ENCODE measurements at regions not wholly inside any gene's neighbourhood (a gene's known extent, or its start where the extent isn't known, plus 50 kb on each side); places are given as distances from the start of the nearest gene placed in this dataset.

- no peak for TF ChIP-seq BACH2 (CRISPR knock-in tag; IDR thresholded peaks at IDR 0.05; ENCODE audit: borderline replicate concordance)
- no peak for TF ChIP-seq PATZ1 (CRISPR knock-in tag; IDR thresholded peaks at IDR 0.05; ENCODE audit: borderline replicate concordance)
- no peak for TF ChIP-seq PPARA (CRISPR knock-in tag; IDR thresholded peaks at IDR 0.05; ENCODE audit: borderline replicate concordance)
- no peak for TF ChIP-seq TSHZ2 (CRISPR knock-in tag; IDR thresholded peaks at IDR 0.05)
- TF ChIP-seq ARNTL (CRISPR knock-in tag; IDR thresholded peaks at IDR 0.05; ENCODE audit: borderline replicate concordance, low read depth), result no peak
- no peak for TF ChIP-seq CSDC2 (CRISPR knock-in tag; IDR thresholded peaks at IDR 0.05)
- no peak for TF ChIP-seq TOX (CRISPR knock-in tag; IDR thresholded peaks at IDR 0.05; ENCODE audit: borderline replicate concordance)
- no peak for TF ChIP-seq ZFP3 (CRISPR knock-in tag; IDR thresholded peaks at IDR 0.05)
- no peak for TF ChIP-seq ZNF8 (CRISPR knock-in tag; IDR thresholded peaks at IDR 0.05)
- TF ChIP-seq ESRRG (CRISPR knock-in tag; IDR thresholded peaks at IDR 0.05), result no peak
- no peak for TF ChIP-seq ZFP30 (CRISPR knock-in tag; IDR thresholded peaks at IDR 0.05)
- no peak for TF ChIP-seq TCF4 (CRISPR knock-in tag; IDR thresholded peaks at IDR 0.05; ENCODE audit: borderline replicate concordance)
- ATAC-seq, result no peak
These were observed 60.4 kb downstream of the SMUG1 start for GRCh38 chr12:54128416-54128815.

- no peak for ATAC-seq
- no peak for TF ChIP-seq TOX (CRISPR knock-in tag; IDR thresholded peaks at IDR 0.05; ENCODE audit: borderline replicate concordance)
- TF ChIP-seq ISL1 (CRISPR knock-in tag; IDR thresholded peaks at IDR 0.05), result no peak
- TF ChIP-seq ZNF8 (CRISPR knock-in tag; IDR thresholded peaks at IDR 0.05), result no peak
- TF ChIP-seq RARB (CRISPR knock-in tag; IDR thresholded peaks at IDR 0.05), result no peak
- no peak for TF ChIP-seq OSR1 (CRISPR knock-in tag; IDR thresholded peaks at IDR 0.05)
- TF ChIP-seq ZNF565 (CRISPR knock-in tag; conservative IDR thresholded peaks at IDR 0.05; ENCODE audit: low read depth), result no peak
- no peak for TF ChIP-seq ESRRG (CRISPR knock-in tag; IDR thresholded peaks at IDR 0.05)
- TF ChIP-seq ZFP3 (CRISPR knock-in tag; IDR thresholded peaks at IDR 0.05), result no peak
- TF ChIP-seq TSHZ2 (CRISPR knock-in tag; IDR thresholded peaks at IDR 0.05), result no peak
- TF ChIP-seq ARNTL (CRISPR knock-in tag; IDR thresholded peaks at IDR 0.05; ENCODE audit: borderline replicate concordance, low read depth), result no peak
- TF ChIP-seq CREB5 (CRISPR knock-in tag; IDR thresholded peaks at IDR 0.05; ENCODE audit: low read depth), result no peak
- no peak for TF ChIP-seq GLIS3 (CRISPR knock-in tag; IDR thresholded peaks at IDR 0.05)
- TF ChIP-seq PPARA (CRISPR knock-in tag; IDR thresholded peaks at IDR 0.05; ENCODE audit: borderline replicate concordance), result no peak
- TF ChIP-seq ZNF70 (CRISPR knock-in tag; IDR thresholded peaks at IDR 0.05), result no peak
- no peak for TF ChIP-seq BACH2 (CRISPR knock-in tag; IDR thresholded peaks at IDR 0.05; ENCODE audit: borderline replicate concordance)
- no peak for TF ChIP-seq CSDC2 (CRISPR knock-in tag; IDR thresholded peaks at IDR 0.05)
- TF ChIP-seq ZC3H10 (CRISPR knock-in tag; IDR thresholded peaks at IDR 0.05), result no peak
These were observed 59.5 kb downstream of the SMUG1 start for GRCh38 chr12:54129028-54129903.

Data from SK-N-SH treated with all-trans-retinoic acid at 6 μM for 48 hours (cell line).